ENCODE measurements at regions not wholly inside any gene's neighbourhood (a gene's known extent, or its start where the extent isn't known, plus 50 kb on each side); places are given as distances from the start of the nearest gene placed in this dataset.

DNA sequence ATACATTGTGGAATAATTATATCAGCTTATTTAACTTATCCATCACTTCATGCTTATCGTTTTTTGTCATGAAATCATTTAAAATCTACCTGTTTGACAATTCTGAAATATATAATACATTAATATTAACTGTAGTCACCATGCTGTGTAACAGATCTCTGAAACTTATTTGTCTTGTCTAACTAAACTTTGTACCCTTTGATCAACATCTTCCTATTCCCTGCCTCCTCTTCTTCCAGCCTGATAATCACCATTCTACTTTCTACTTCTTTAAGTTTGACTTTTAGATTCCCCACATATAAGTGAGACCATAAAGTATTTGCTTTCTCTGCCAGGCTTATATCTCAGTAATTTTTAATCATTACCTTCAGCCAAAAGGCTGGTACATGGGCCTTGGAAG, 134.2 kb upstream of the LINC00305 start:
- H2AFZ ChIP-seq (ENCODE audit: low read depth) = no peak overlapping the region
- H4K20me1 ChIP-seq (ENCODE audit: insufficient read depth) = no peaks in the 10 kb centered on the region
- H3K36me3 ChIP-seq (ENCODE audit: insufficient read depth) = no peaks in the 10 kb centered on the region

GRCh38 chr18:64278026-64278425, 129.1 kb upstream of the LINC00305 start:
- no peaks in the 10 kb centered on the region for H3K79me2 ChIP-seq (ENCODE audit: insufficient read depth, low read depth)
- H3K27ac ChIP-seq = no peak overlapping the region
- H3K9ac ChIP-seq = no peak overlapping the region
- H3K4me1 ChIP-seq (ENCODE audit: low read depth, poor library complexity, severe bottlenecking) = no peaks in the 10 kb centered on the region
- TF ChIP-seq, protein P1, sequence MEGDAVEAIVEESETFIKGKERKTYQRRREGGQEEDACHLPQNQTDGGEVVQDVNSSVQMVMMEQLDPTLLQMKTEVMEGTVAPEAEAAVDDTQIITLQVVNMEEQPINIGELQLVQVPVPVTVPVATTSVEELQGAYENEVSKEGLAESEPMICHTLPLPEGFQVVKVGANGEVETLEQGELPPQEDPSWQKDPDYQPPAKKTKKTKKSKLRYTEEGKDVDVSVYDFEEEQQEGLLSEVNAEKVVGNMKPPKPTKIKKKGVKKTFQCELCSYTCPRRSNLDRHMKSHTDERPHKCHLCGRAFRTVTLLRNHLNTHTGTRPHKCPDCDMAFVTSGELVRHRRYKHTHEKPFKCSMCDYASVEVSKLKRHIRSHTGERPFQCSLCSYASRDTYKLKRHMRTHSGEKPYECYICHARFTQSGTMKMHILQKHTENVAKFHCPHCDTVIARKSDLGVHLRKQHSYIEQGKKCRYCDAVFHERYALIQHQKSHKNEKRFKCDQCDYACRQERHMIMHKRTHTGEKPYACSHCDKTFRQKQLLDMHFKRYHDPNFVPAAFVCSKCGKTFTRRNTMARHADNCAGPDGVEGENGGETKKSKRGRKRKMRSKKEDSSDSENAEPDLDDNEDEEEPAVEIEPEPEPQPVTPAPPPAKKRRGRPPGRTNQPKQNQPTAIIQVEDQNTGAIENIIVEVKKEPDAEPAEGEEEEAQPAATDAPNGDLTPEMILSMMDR (conservative IDR thresholded peaks at IDR 0.05; ENCODE audit: low read depth, low read length) = no peak
- no peaks in the 10 kb centered on the region for H3K36me3 ChIP-seq (ENCODE audit: insufficient read depth)
- no peaks in the 10 kb centered on the region for H4K20me1 ChIP-seq (ENCODE audit: insufficient read depth)
- H3K27me3 ChIP-seq (ENCODE audit: insufficient read depth, low read depth) = no peaks in the 10 kb centered on the region
- no peak overlapping the region for H2AFZ ChIP-seq (ENCODE audit: low read depth)
- no peak overlapping the region for H3K4me3 ChIP-seq (IDR thresholded peaks at IDR 0.05; ENCODE audit: insufficient read depth, low read depth, low read length)
- no peak overlapping the region for H3K4me2 ChIP-seq

More for the DNA sequence above, 134.2 kb upstream of the LINC00305 start:
- H3K27me3 ChIP-seq (ENCODE audit: insufficient read depth, low read depth) = no peaks in the 10 kb centered on the region
- TF ChIP-seq, protein P1 (conservative IDR thresholded peaks at IDR 0.05; ENCODE audit: low read depth, low read length) = no peak
- no peak overlapping the region for H3K9ac ChIP-seq
- H3K4me2 ChIP-seq = no peak overlapping the region
- H3K79me2 ChIP-seq (ENCODE audit: insufficient read depth, low read depth) = no peaks in the 10 kb centered on the region
- no peak overlapping the region for H3K4me3 ChIP-seq (IDR thresholded peaks at IDR 0.05; ENCODE audit: insufficient read depth, low read depth, low read length)
- H3K4me1 ChIP-seq (ENCODE audit: low read depth, poor library complexity, severe bottlenecking) = no peaks in the 10 kb centered on the region
- no peak overlapping the region for H3K27ac ChIP-seq

- Histone ChIP-seq H3K4me2 (no peak overlapping the region), H3K27me3 (ENCODE audit: insufficient read depth, low read depth) (no peaks in the 10 kb centered on the region), H4K20me1 (ENCODE audit: insufficient read depth) (no peaks in the 10 kb centered on the region), H3K9ac (no peak overlapping the region), H3K27ac (no peak overlapping the region), H2AFZ (ENCODE audit: low read depth) (no peak overlapping the region), H3K4me1 (ENCODE audit: low read depth, poor library complexity, severe bottlenecking) (no peaks in the 10 kb centered on the region), H3K79me2 (ENCODE audit: insufficient read depth, low read depth) (no peaks in the 10 kb centered on the region), H3K36me3 (ENCODE audit: insufficient read depth) (no peaks in the 10 kb centered on the region), H3K4me3 (IDR thresholded peaks at IDR 0.05; ENCODE audit: insufficient read depth, low read depth, low read length) (no peak overlapping the region)
- TF ChIP-seq, protein P1 (conservative IDR thresholded peaks at IDR 0.05; ENCODE audit: low read depth, low read length) = no peak
Measured at GRCh38 chr18:64276311-64277090, 127.6 kb upstream of the LINC00305 start.

GRCh38 chr18:64275593-64276300, 126.9 kb upstream of the LINC00305 start:
- TF ChIP-seq, protein P1 (conservative IDR thresholded peaks at IDR 0.05; ENCODE audit: low read depth, low read length) = no peak
- H4K20me1 ChIP-seq (ENCODE audit: insufficient read depth) = no peaks in the 10 kb centered on the region
- no peak overlapping the region for H3K27ac ChIP-seq
- H3K79me2 ChIP-seq (ENCODE audit: insufficient read depth, low read depth) = no peaks in the 10 kb centered on the region
- no peaks in the 10 kb centered on the region for H3K27me3 ChIP-seq (ENCODE audit: insufficient read depth, low read depth)
- no peak overlapping the region for H3K4me3 ChIP-seq (IDR thresholded peaks at IDR 0.05; ENCODE audit: insufficient read depth, low read depth, low read length)
- no peak overlapping the region for H3K9ac ChIP-seq
- H2AFZ ChIP-seq (ENCODE audit: low read depth) = no peak overlapping the region
- no peaks in the 10 kb centered on the region for H3K36me3 ChIP-seq (ENCODE audit: insufficient read depth)
- no peak overlapping the region for H3K4me2 ChIP-seq
- H3K4me1 ChIP-seq (ENCODE audit: low read depth, poor library complexity, severe bottlenecking) = no peaks in the 10 kb centered on the region

All from KMS-11 (cell line).